WI38 (cell line): ENCODE measurements at regions not wholly inside any gene's neighbourhood (a gene's known extent, or its start where the extent isn't known, plus 50 kb on each side); places are given as distances from the start of the nearest gene placed in this dataset.
"Not testable (repeated sequence)": the region's sequence is repeated elsewhere in the genome, so short reads cannot be mapped to it uniquely, and the experiment has no call there.

Experiments
- H3K4me3 ChIP-seq: 2 replicates; pipeline ENCODE4 v1.5.1; 2011; ENCODE audit warnings: low read depth, mild to moderate bottlenecking, control low read depth, low read length
- TF ChIP-seq, protein P1 (sequence below): IDR thresholded peaks from 2 replicates; pipeline ENCODE4 v1.5.1; 2012; ENCODE audit warnings: low read depth, mild to moderate bottlenecking, control low read depth, low read length

DNA sequence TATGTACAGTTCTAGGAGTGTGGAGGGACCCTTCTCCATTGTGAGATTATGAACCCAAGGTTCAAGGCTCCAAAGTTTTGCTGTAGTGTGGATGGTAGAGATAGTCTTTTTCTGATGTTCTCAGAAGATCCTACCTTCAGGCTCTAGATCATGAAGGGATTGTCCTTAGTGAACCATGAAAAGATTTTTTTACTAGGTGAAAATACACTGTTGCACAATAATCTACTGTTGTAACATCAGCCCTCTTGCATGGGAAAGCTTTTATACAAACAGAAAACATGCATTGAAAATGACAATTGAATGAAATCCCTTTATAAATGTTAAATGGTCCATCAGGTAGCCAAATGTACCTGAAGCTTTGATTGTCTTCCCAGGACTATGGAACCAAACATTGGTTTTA is 177.8 kb downstream of the FAM76B start:
- H3K4me3 ChIP-seq = no peak overlapping the region
- TF ChIP-seq, protein P1, sequence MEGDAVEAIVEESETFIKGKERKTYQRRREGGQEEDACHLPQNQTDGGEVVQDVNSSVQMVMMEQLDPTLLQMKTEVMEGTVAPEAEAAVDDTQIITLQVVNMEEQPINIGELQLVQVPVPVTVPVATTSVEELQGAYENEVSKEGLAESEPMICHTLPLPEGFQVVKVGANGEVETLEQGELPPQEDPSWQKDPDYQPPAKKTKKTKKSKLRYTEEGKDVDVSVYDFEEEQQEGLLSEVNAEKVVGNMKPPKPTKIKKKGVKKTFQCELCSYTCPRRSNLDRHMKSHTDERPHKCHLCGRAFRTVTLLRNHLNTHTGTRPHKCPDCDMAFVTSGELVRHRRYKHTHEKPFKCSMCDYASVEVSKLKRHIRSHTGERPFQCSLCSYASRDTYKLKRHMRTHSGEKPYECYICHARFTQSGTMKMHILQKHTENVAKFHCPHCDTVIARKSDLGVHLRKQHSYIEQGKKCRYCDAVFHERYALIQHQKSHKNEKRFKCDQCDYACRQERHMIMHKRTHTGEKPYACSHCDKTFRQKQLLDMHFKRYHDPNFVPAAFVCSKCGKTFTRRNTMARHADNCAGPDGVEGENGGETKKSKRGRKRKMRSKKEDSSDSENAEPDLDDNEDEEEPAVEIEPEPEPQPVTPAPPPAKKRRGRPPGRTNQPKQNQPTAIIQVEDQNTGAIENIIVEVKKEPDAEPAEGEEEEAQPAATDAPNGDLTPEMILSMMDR = no peak

DNA sequence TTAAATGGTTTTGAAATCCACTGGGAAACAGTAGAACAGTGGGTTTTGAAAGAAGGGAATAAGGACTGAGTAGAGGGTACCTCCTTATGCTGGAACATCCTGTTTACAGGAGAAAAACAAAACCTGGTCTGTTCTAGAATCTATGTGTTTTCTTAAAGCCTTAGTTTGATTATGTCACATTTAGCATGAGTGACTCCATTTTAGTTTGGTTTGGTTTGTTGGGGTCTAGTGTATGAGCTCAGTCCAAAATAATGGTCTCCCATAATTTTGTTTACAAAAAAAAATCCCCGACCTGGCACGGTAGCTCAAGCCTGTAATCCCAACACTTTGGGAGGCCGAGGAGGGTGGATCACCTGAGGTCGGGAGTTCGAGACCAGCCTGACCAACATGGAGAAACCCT is 179.4 kb downstream of the FAM76B start:
- H3K4me3 ChIP-seq = not testable (repeated sequence)

DNA sequence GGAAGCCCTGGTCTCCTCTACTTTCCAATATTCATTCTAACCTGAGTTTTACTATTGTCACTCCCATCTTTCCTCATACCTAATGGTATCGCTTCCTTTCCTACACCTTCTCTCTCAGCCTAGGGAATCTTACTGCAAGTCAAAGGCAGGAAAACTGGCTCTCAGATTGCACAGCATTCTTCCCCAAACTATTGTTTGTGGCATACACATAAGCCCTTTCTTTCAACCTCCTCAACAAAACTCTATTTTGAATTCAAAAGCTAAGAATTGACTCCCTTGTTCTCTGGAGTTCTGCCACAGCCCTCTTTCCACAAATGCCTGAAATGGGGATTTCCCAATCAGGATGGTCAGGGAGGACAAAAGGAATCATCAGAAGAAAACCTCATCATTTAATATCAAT is 181.5 kb downstream of the FAM76B start:
- no peak overlapping the region for H3K4me3 ChIP-seq
- TF ChIP-seq, protein P1 = no peak

DNA sequence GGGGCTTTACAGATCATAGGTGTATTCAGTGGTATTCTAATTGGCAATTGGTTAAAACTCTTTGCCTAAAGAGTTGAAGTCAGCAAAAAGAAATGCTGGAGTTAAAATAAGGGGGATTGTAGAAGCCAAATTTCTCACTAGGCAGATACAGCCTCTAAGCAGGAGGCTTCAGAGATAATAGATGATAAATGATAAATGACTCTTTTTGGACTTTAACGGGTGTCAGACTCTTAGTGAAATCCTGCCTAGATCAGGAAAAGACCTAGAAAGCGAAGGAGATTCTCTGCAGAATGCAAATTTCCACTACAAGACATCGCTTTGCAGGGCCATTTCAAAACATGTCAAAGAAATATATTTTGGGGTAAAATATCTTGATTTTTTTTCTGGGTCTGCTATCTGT is 182.8 kb downstream of the FAM76B start:
- H3K4me3 ChIP-seq = no peak overlapping the region
- TF ChIP-seq, protein P1 = no peak

DNA sequence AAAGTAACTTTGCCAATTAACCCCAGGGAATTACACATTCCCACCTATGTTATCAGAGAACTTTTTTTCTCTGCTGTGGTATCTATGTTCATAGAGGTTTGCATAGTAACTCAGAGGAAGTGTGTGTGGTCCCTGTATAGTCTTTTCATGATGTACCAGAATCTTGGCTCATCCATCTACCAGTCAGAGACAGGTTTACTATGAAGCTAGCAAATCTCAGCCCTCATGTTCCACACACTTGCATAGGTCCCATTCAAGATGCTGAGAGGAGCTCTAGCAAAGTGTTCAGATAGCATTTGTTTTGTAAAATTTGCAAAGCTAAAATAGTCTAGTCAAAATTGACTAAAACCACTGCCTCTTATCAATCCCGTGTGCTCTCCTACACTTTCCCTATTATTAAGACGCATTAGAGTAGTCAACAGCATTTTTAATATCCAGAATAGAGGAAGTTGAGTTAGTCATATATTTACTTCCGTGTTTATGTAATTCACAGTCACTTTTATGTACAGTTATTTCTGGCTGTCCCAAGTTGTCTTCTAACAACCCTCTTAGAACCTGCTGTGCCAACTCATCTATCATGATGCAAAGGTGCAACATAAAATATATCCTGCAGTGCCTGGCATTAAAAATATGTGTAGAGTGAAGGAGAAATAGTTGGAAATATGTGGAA is 184.2 kb downstream of the FAM76B start:
- H3K4me3 ChIP-seq = no peak overlapping the region
- TF ChIP-seq, protein P1 = no peak

DNA sequence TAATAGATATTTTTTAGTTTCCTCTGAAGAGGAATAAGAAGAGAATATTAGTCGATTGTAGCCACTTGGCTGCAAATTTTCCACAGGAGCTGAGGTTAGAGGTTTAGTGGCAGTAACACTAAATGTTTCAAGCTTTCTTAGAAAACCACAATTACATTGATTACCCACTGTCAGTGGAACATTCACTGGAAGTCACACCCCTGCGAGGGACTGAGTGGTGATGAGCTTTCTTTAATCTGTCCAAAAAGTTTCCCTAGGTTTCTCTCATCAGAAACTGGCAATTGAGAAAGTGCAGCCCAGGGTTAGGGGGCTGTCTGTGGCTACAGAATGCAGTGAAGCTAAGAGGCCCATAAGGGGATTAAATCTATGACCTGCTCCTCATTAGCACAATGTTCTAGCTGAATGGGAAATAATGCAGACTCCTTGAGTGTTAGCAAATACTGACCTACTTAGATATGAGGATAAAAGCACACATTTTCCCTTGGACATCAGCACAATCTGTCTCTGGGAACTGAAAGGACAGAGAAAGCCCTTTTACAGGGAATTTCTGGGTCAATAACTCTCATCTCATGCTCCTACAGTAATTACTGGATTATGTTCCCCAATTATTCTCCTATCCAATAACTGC is 189.5 kb downstream of the FAM76B start:
- no peak overlapping the region for H3K4me3 ChIP-seq
- TF ChIP-seq, protein P1 = no peak

DNA sequence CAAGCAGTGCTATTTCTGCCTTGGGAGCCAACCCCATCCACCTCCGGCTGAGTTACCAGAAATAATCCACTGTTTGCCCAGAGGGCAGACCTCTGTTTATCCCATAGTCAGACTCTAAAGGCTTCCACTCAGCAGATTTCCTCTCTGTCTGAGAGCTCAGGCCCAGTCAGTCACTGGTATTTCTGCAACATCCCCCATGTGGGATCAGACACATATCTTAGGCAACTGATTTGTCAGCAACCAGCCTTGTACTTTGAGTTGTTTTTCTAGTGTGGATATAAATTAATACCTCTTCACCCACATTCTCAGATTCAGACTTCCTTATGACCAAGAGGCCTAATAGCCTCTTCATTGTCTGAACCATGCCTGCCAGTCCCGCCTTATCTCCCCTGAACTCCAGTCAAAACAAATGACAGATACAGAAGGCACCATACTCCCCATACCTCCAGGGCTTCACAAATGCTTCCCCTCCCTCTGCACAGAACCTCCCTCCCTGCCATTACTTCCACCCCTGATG is 193.6 kb downstream of the FAM76B start:
- TF ChIP-seq, protein P1 = no peak
- H3K4me3 ChIP-seq = no peak overlapping the region
